SU-DHL-6 (cell line): ENCODE measurements at regions not wholly inside any gene's neighbourhood (a gene's known extent, or its start where the extent isn't known, plus 50 kb on each side); places are given as distances from the start of the nearest gene placed in this dataset.

Experiments
- EZH2phosphoT487 ChIP-seq: fragments of 200-600 bp; sonication (generic), shearing (Covaris generic); conservative IDR thresholded peaks from 2 replicates; pipeline ENCODE4 v1.6.1; 2018; ENCODE audit warnings: mild to moderate bottlenecking, antibody characterized with exemption, low read length, moderate library complexity, mixed read lengths
- TF ChIP-seq, protein P1 (sequence below): fragments of 200-600 bp; sonication (generic); IDR thresholded peaks from one replicate; pipeline ENCODE4 v1.5.1; 2017; ENCODE audit warnings: antibody characterized with exemption, mild to moderate bottlenecking, low read length, moderate library complexity; ENCODE audit not compliant: insufficient read depth, poor library complexity, severe bottlenecking

- TF ChIP-seq, protein P1, sequence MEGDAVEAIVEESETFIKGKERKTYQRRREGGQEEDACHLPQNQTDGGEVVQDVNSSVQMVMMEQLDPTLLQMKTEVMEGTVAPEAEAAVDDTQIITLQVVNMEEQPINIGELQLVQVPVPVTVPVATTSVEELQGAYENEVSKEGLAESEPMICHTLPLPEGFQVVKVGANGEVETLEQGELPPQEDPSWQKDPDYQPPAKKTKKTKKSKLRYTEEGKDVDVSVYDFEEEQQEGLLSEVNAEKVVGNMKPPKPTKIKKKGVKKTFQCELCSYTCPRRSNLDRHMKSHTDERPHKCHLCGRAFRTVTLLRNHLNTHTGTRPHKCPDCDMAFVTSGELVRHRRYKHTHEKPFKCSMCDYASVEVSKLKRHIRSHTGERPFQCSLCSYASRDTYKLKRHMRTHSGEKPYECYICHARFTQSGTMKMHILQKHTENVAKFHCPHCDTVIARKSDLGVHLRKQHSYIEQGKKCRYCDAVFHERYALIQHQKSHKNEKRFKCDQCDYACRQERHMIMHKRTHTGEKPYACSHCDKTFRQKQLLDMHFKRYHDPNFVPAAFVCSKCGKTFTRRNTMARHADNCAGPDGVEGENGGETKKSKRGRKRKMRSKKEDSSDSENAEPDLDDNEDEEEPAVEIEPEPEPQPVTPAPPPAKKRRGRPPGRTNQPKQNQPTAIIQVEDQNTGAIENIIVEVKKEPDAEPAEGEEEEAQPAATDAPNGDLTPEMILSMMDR, result no peak
- TF ChIP-seq EZH2phosphoT487, result no peak
Measured at GRCh38 chrX:33277046-33277445, 65.7 kb upstream of the DMD start.
